IMR-90 (cell line): ENCODE measurements at regions not wholly inside any gene's neighbourhood (a gene's known extent, or its start where the extent isn't known, plus 50 kb on each side); places are given as distances from the start of the nearest gene placed in this dataset.

ENCODE experiments used
- ATAC-seq: fragments of 200-7000 bp; cut with Tn5 transposase; 2 replicates; pipeline ENCODE4 v1.9.1; 2020; ENCODE audit warnings: low read depth, mild to moderate bottlenecking, moderate library complexity
- BruUV-seq: library from RNA; stranded (reverse); fragments of 400-500 nt; replicated peaks from 2 replicates; lab custom pipeline; 2021; lab: Mats Ljungman, UMichigan
- CTCF ChIA-PET: fragments of 300-600 bp; formaldehyde crosslinking; extraction: SDS; loops from one replicate; lab custom pipeline; 2021; ENCODE audit warnings: antibody characterized with exemption; lab: Yijun Ruan, JAX
- POLR2A ChIA-PET: fragments of 300-600 bp; sonication (Branson Sonifier 250); formaldehyde crosslinking; loops from one replicate; lab custom pipeline; 2022; ENCODE audit warnings: antibody characterized with exemption; ENCODE audit not compliant: unreplicated experiment; lab: Charles Lee
- DNase-seq: peaks from one replicate; pipeline ENCODE4 v3.0.0; 2013
- H2AFZ ChIP-seq: replicated peaks from 2 replicates; pipeline ENCODE3; 2013; ENCODE audit warnings: low read length, mild to moderate bottlenecking; ENCODE audit not compliant: poor library complexity
- H2AK5ac ChIP-seq: 2 replicates; pipeline ENCODE4 v1.6.1; 2013; ENCODE audit warnings: low read depth, low read length, inconsistent platforms
- H2AK9ac ChIP-seq: replicated peaks from 2 replicates; pipeline ENCODE3; 2013; ENCODE audit warnings: mild to moderate bottlenecking, low read depth, low read length, moderate library complexity; ENCODE audit not compliant: poor library complexity
- H2BK120ac ChIP-seq: 2 replicates; pipeline ENCODE4 v1.6.1; 2013; ENCODE audit warnings: low read depth, low read length, inconsistent platforms
- H2BK15ac ChIP-seq: 3 replicates; pipeline ENCODE4 v1.6.1; 2013; ENCODE audit warnings: low read depth, low read length, inconsistent platforms
- H2BK20ac ChIP-seq: 2 replicates; pipeline ENCODE4 v1.6.1; 2013; ENCODE audit warnings: low read depth, mild to moderate bottlenecking, inconsistent platforms, low read length, moderate library complexity
- H2BK5ac ChIP-seq: 2 replicates; pipeline ENCODE4 v1.6.1; 2013; ENCODE audit warnings: mild to moderate bottlenecking, low read depth, low read length, inconsistent platforms; ENCODE audit not compliant: poor library complexity, severe bottlenecking
- H3K14ac ChIP-seq: replicated peaks from 2 replicates; pipeline ENCODE4 v1.6.1; 2013; ENCODE audit warnings: low read depth, low read length, inconsistent platforms
- H3K18ac ChIP-seq: 2 replicates; pipeline ENCODE4 v1.6.1; 2013; ENCODE audit warnings: low read depth, low read length, control low read depth
- H3K23ac ChIP-seq: 2 replicates; pipeline ENCODE4 v1.6.1; 2013; ENCODE audit warnings: low read depth, low read length, inconsistent platforms
- H3K27ac ChIP-seq: 2 replicates; pipeline ENCODE4 v1.5.1; 2013; ENCODE audit warnings: mild to moderate bottlenecking, control low read depth, low read length; ENCODE audit not compliant: insufficient read depth
- H3K27me3 ChIP-seq: 2 replicates; pipeline ENCODE4 v1.6.1; 2013; ENCODE audit warnings: low read length; ENCODE audit not compliant: control insufficient read depth, insufficient read depth
- H3K36me3 ChIP-seq: 2 replicates; pipeline ENCODE4 v1.6.1; 2013; ENCODE audit warnings: low read length, mixed read lengths; ENCODE audit not compliant: control insufficient read depth, insufficient read depth
- H3K4ac ChIP-seq: 2 replicates; pipeline ENCODE4 v1.6.1; 2013; ENCODE audit warnings: low read depth, low read length, inconsistent platforms
- H3K4me1 ChIP-seq: 2 replicates; pipeline ENCODE4 v1.6.1; 2013; ENCODE audit warnings: low read length, mixed read lengths; ENCODE audit not compliant: control insufficient read depth, insufficient read depth
- H3K4me2 ChIP-seq: 2 replicates; pipeline ENCODE4 v1.6.1; 2013; ENCODE audit warnings: low read depth, mild to moderate bottlenecking, control low read depth, low read length, moderate library complexity
- H3K4me3 ChIP-seq: 2 replicates; pipeline ENCODE4 v1.5.1; 2013; ENCODE audit warnings: low read depth, mild to moderate bottlenecking, control low read depth, low read length, moderate library complexity; ENCODE audit not compliant: insufficient read depth
- H3K56ac ChIP-seq: 2 replicates; pipeline ENCODE4 v1.6.1; 2013; ENCODE audit warnings: low read length, inconsistent platforms; ENCODE audit not compliant: insufficient read depth; ENCODE audit errors: extremely low read depth
- H3K79me1 ChIP-seq, 2 experiments: 2 replicates each; pipeline ENCODE4 v1.6.1; 2013; ENCODE audit warnings: low read length in 2 of 2, inconsistent platforms in 1 of 2, low read depth in 1 of 2
- H3K9ac ChIP-seq: 2 replicates; pipeline ENCODE4 v1.6.1; 2013; ENCODE audit warnings: low read depth, low read length, control low read depth
- H3K9me1 ChIP-seq: 2 replicates; pipeline ENCODE4 v1.6.1; 2013; ENCODE audit warnings: low read length, inconsistent platforms; ENCODE audit not compliant: insufficient read depth
- H3K9me3 ChIP-seq: 2 replicates; pipeline ENCODE4 v1.6.1; 2013; ENCODE audit warnings: low read length; ENCODE audit not compliant: control insufficient read depth, insufficient read depth
- H4K20me1 ChIP-seq: 2 replicates; pipeline ENCODE4 v1.6.1; 2013; ENCODE audit warnings: low read length, inconsistent platforms; ENCODE audit not compliant: insufficient read depth
- H4K5ac ChIP-seq: 2 replicates; pipeline ENCODE4 v1.6.1; 2013; ENCODE audit warnings: mild to moderate bottlenecking, low read depth, low read length, control low read depth
- H4K8ac ChIP-seq, 2 experiments: 2 replicates each; pipeline ENCODE4 v1.6.1; 2013; ENCODE audit warnings: low read depth in 2 of 2, low read length in 2 of 2, control low read depth in 1 of 2, inconsistent platforms in 1 of 2
- H4K91ac ChIP-seq: 2 replicates; pipeline ENCODE4 v1.6.1; 2013; ENCODE audit warnings: low read depth, low read length, inconsistent platforms; ENCODE audit not compliant: insufficient read depth
- CEBPB ChIP-seq: IDR thresholded peaks from 2 replicates; pipeline ENCODE4 v1.6.1; 2012; ENCODE audit warnings: low read depth, low read length, improper control_type of control experiment
- CHD1 ChIP-seq: IDR thresholded peaks from 2 replicates; pipeline ENCODE4 v1.6.1; 2012; ENCODE audit warnings: low read depth, low read length, improper control_type of control experiment
- MAFK ChIP-seq: IDR thresholded peaks from 2 replicates; pipeline ENCODE4 v1.6.1; 2012; ENCODE audit warnings: low read depth, low read length, improper control_type of control experiment
- NFE2L2 ChIP-seq: fragments of 150-350 bp; IDR thresholded peaks from 2 replicates; pipeline ENCODE4 v1.6.1; 2016; ENCODE audit warnings: low read depth, mild to moderate bottlenecking, low read length
- SMC3 ChIP-seq: fragments of 150-350 bp; IDR thresholded peaks from 2 replicates; pipeline ENCODE4 v1.6.1; 2016; ENCODE audit warnings: low read depth, mild to moderate bottlenecking, antibody characterized with exemption, low read length, moderate library complexity
- WGBS, 2 experiments: methylation state at CpG; one replicate each; pipeline versions ENCODE4 v1.1.5 to v1.1.7; 2013; ENCODE audit warnings: missing lambda C conversion rate in 2 of 2; ENCODE audit not compliant: insufficient read length in 1 of 2; ENCODE audit errors: extremely low coverage in 2 of 2; 5-methylcytosine and 5-hydroxymethylcytosine counted together
- dilution Hi-C: fragments of 300-500 bp; cut with HindIII; formaldehyde crosslinking; loops from one replicate; pipeline ENCODE4 v1.14.3; 2018; ENCODE audit warnings: low sequenced_read_pairs; ENCODE audit not compliant: unreplicated experiment
- in situ Hi-C: fragments of 300-500 bp; cut with MboI; formaldehyde crosslinking; loops from 3 replicates; pipeline ENCODE4 v1.14.3; 2019; ENCODE audit warnings: low sequenced_read_pairs, inconsistent platforms, mixed read lengths
- intact Hi-C: fragments of 100-400 bp; cut with micrococcal nuclease; formaldehyde crosslinking; loops from 2 replicates; pipeline ENCODE4 v1.10.0; 2022
- TF ChIP-seq, protein P1 (sequence below): fragments of 150-350 bp; IDR thresholded peaks from 2 replicates; pipeline ENCODE4 v1.6.1; 2016; ENCODE audit warnings: low read depth, mild to moderate bottlenecking, low read length, moderate library complexity, borderline replicate concordance

DNA sequence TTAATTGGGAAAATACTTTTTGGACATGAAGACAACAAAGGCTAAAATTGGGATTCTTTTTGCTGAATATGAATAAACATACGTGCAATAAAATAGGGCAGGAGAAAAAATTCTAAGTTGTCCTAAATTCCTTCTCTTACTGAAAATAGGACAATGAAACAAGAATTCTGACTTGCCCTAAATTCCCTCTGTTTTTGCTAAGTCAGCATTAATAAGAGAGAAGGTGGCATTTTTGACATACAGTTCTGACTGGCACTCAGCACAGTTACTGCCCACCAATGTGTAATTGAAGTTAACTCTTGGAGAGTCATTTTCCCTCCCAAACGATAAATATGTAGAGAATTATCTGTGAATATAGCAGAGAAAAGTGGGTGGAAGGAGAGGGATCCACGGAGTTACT, 1021.1 kb upstream of the CDH8 start:
- dilution Hi-C loops, result no loop called here
- no peak overlapping the region for H4K5ac ChIP-seq
- H3K18ac ChIP-seq, result no peak overlapping the region
- peaks cover 9% of the 10 kb centered on the region; the same call in 1 of the 2 replicates for H3K9me3 ChIP-seq
- H2BK120ac ChIP-seq, result no peak overlapping the region
- H2BK15ac ChIP-seq, result no peak overlapping the region
- H4K91ac ChIP-seq, result no peak overlapping the region
- H3K14ac ChIP-seq, result no peak overlapping the region
- H4K8ac ChIP-seq, result no peak overlapping the region
- no peak overlapping the region for H3K4ac ChIP-seq
- POLR2A ChIA-PET, result no interaction called here
- CTCF ChIA-PET, result no interaction called here
- ATAC-seq (no peak), DNase-seq (no peak)
- no peak overlapping the region for H3K27ac ChIP-seq
- no peak overlapping the region for H2BK20ac ChIP-seq
- H3K23ac ChIP-seq, result no peak overlapping the region
- H2AFZ ChIP-seq, result no peak overlapping the region
- no TSS peak for BruUV-seq
- intact Hi-C loops, result no loop called here
- H2BK5ac ChIP-seq, result no peak overlapping the region
- no peaks in the 10 kb centered on the region for H4K20me1 ChIP-seq
- TF ChIP-seq, protein P1, sequence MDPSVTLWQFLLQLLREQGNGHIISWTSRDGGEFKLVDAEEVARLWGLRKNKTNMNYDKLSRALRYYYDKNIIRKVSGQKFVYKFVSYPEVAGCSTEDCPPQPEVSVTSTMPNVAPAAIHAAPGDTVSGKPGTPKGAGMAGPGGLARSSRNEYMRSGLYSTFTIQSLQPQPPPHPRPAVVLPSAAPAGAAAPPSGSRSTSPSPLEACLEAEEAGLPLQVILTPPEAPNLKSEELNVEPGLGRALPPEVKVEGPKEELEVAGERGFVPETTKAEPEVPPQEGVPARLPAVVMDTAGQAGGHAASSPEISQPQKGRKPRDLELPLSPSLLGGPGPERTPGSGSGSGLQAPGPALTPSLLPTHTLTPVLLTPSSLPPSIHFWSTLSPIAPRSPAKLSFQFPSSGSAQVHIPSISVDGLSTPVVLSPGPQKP, result no peak
- TF ChIP-seq CHD1, result no peak
- no peak for TF ChIP-seq CEBPB
- peak; percentile 99 for TF ChIP-seq MAFK
- no peak for TF ChIP-seq SMC3
- TF ChIP-seq NFE2L2, result no peak
- H3K9me1 ChIP-seq, result no peaks in the 10 kb centered on the region
- no peak overlapping the region for H2AK5ac ChIP-seq
- H2AK9ac ChIP-seq, result no peak overlapping the region
- WGBS, 2 experiments, result no CpG with 5 or more reads among the region's 3 CpGs
- no peak overlapping the region for H3K4me3 ChIP-seq
- H3K4me1 ChIP-seq, result no peaks in the 10 kb centered on the region
- no peak overlapping the region for H3K56ac ChIP-seq
- H3K9ac ChIP-seq, result no peak overlapping the region
- H3K27me3 ChIP-seq, result no peaks in the 10 kb centered on the region
- no peaks in the 10 kb centered on the region for H3K36me3 ChIP-seq
- no peaks in the 10 kb centered on the region for H3K79me1 ChIP-seq
- in situ Hi-C loops, result no loop called here
- no peak overlapping the region for H3K4me2 ChIP-seq
